H1 (cell line): ENCODE measurements at regions not wholly inside any gene's neighbourhood (a gene's known extent, or its start where the extent isn't known, plus 50 kb on each side); places are given as distances from the start of the nearest gene placed in this dataset.

Experiments used
- CTCF ChIA-PET: fragments of 300-600 bp; sonication (Branson Sonifier 250); formaldehyde crosslinking; loops from one replicate; lab custom pipeline; 2021; ENCODE audit not compliant: partially characterized antibody; lab: Charles Lee
- POLR2A ChIA-PET: fragments of 300-600 bp; sonication (Branson Sonifier 250); formaldehyde crosslinking; loops from one replicate; lab custom pipeline; 2021; ENCODE audit warnings: inconsistent platforms; ENCODE audit not compliant: partially characterized antibody; lab: Charles Lee
- DNase-seq, 2 experiments: peaks; one replicate each; pipeline versions ENCODE4 v3.0.0 to v3.0.0-alpha.2; 2010 to 2022; ENCODE audit warnings: low spot score in 2 of 2, low read depth in 1 of 2, mixed read lengths in 1 of 2
- FAIRE-seq: peaks from 2 replicates; lab custom pipeline; 2011; peaks lifted over from hg19 to GRCh38; lab: Jason Lieb, UNC
- H2AFZ ChIP-seq: 2 replicates; pipeline ENCODE4 v1.8.1; 2012; ENCODE audit warnings: low read length, inconsistent platforms
- H2AK5ac ChIP-seq: 2 replicates; pipeline ENCODE4 v1.6.1; 2013; ENCODE audit warnings: low read depth, low read length
- H2BK120ac ChIP-seq: replicated peaks from 2 replicates; pipeline ENCODE3; 2013; ENCODE audit warnings: low read depth, low read length, inconsistent platforms
- H2BK12ac ChIP-seq: 2 replicates; pipeline ENCODE4 v1.6.1; 2013; ENCODE audit warnings: low read depth, low read length
- H2BK15ac ChIP-seq: 2 replicates; pipeline ENCODE4 v1.6.1; 2013; ENCODE audit warnings: low read length
- H2BK20ac ChIP-seq: 2 replicates; pipeline ENCODE4 v1.6.1; 2013; ENCODE audit warnings: low read length
- H2BK5ac ChIP-seq: 2 replicates; pipeline ENCODE4 v1.6.1; 2013; ENCODE audit warnings: low read depth, low read length
- H3K14ac ChIP-seq: 2 replicates; pipeline ENCODE4 v1.6.1; 2013; ENCODE audit warnings: inconsistent platforms; ENCODE audit not compliant: insufficient read length
- H3K18ac ChIP-seq: 2 replicates; pipeline ENCODE4 v1.6.1; 2013; ENCODE audit warnings: low read length; ENCODE audit errors: extremely low read depth
- H3K23ac ChIP-seq: 2 replicates; pipeline ENCODE4 v1.6.1; 2013; ENCODE audit warnings: inconsistent platforms; ENCODE audit not compliant: insufficient read length
- H3K23me2 ChIP-seq: 2 replicates; pipeline ENCODE4 v1.6.1; 2013; ENCODE audit warnings: low read depth, low read length
- H3K27ac ChIP-seq: 2 replicates; pipeline ENCODE4 v1.6.1; 2011; ENCODE audit warnings: low read depth, low read length, inconsistent platforms
- H3K27me3 ChIP-seq, 4 experiments: replicated peaks in 1 of 4; 1 replicate in 1 of 4; 2 replicates in 3 of 4; pipeline versions ENCODE4 v1.6.1 to v1.8.1; 2011 to 2013; ENCODE audit warnings: low read length in 3 of 4, mild to moderate bottlenecking in 3 of 4, inconsistent platforms in 2 of 4, mixed read lengths in 2 of 4, moderate library complexity in 1 of 4; ENCODE audit not compliant: control insufficient read depth in 3 of 4, insufficient read depth in 3 of 4; ENCODE audit errors: extremely low read depth in 1 of 4
- H3K36me3 ChIP-seq, 4 experiments: 2 replicates each; pipeline versions ENCODE4 v1.6.1 to v1.8.1; 2011 to 2013; ENCODE audit warnings: mild to moderate bottlenecking in 4 of 4, low read length in 3 of 4, moderate library complexity in 2 of 4, control low read depth in 1 of 4, inconsistent platforms in 1 of 4; ENCODE audit not compliant: insufficient read depth in 4 of 4, control insufficient read depth in 2 of 4
- H3K4ac ChIP-seq: replicated peaks from 2 replicates; pipeline ENCODE3; 2013; ENCODE audit warnings: low read length, low read depth, mixed read lengths, inconsistent platforms; ENCODE audit not compliant: insufficient read length
- H3K4me1 ChIP-seq, 4 experiments: replicated peaks in 1 of 4; 1 replicate in 1 of 4; 2 replicates in 3 of 4; pipeline versions ENCODE4 v1.6.1 to v1.8.1; 2011 to 2013; ENCODE audit warnings: low read length in 3 of 4, inconsistent platforms in 2 of 4, mixed read lengths in 1 of 4; ENCODE audit not compliant: insufficient read depth in 4 of 4, control insufficient read depth in 3 of 4
- H3K4me2 ChIP-seq, 2 experiments: 2 replicates each; pipeline versions ENCODE4 v1.6.1 to v1.8.1; 2011 to 2013; ENCODE audit warnings: low read depth in 2 of 2, low read length in 2 of 2, control low read depth in 1 of 2, inconsistent platforms in 1 of 2, mild to moderate bottlenecking in 1 of 2; ENCODE audit not compliant: insufficient read depth in 1 of 2
- H3K4me3 ChIP-seq, 4 experiments: fragments of 200-600, 300-600 bp in 1 of 4; sonication (generic), shearing (Covaris generic), sonication (Bioruptor Twin) in 1 of 4; 2 replicates each; pipeline versions ENCODE4 v1.5.1 to v1.8.1; 2011 to 2016; ENCODE audit warnings: low read length in 4 of 4, low read depth in 3 of 4, control low read depth in 2 of 4, inconsistent platforms in 2 of 4, mild to moderate bottlenecking in 2 of 4, mixed read lengths in 1 of 4, moderate library complexity in 1 of 4; ENCODE audit not compliant: insufficient read depth in 2 of 4; ENCODE audit errors: extremely low read depth in 1 of 4
- H3K56ac ChIP-seq: replicated peaks from 2 replicates; pipeline ENCODE3; 2013; ENCODE audit warnings: low read depth, mild to moderate bottlenecking, mixed read lengths, low read length, inconsistent platforms; ENCODE audit not compliant: insufficient read length
- H3K79me1 ChIP-seq: 2 replicates; pipeline ENCODE4 v1.6.1; 2013; ENCODE audit warnings: low read depth, low read length, control low read depth
- H3K79me2 ChIP-seq, 2 experiments: 2 replicates each; pipeline versions ENCODE4 v1.6.1 to v1.8.1; 2012 to 2013; ENCODE audit warnings: low read length in 2 of 2, mild to moderate bottlenecking in 2 of 2, inconsistent platforms in 1 of 2; ENCODE audit not compliant: insufficient read depth in 2 of 2, control insufficient read depth in 1 of 2
- H3K9ac ChIP-seq, 4 experiments: replicated peaks in 1 of 4; 1 replicate in 1 of 4; 2 replicates in 3 of 4; pipeline versions ENCODE4 v1.6.1 to v1.8.1; 2011 to 2013; ENCODE audit warnings: low read depth in 3 of 4, low read length in 3 of 4, control low read depth in 2 of 4, mild to moderate bottlenecking in 2 of 4, moderate library complexity in 2 of 4, inconsistent platforms in 1 of 4; ENCODE audit errors: extremely low read depth in 1 of 4
- H3K9me3 ChIP-seq, 2 experiments: 2 replicates each; pipeline versions ENCODE4 v1.6.1 to v1.8.1; 2012 to 2013; ENCODE audit warnings: mild to moderate bottlenecking in 2 of 2, moderate library complexity in 2 of 2, control low read depth in 1 of 2, inconsistent platforms in 1 of 2, low read depth in 1 of 2, low read length in 1 of 2, mixed read lengths in 1 of 2; ENCODE audit not compliant: insufficient read depth in 2 of 2
- H4K20me1 ChIP-seq, 2 experiments: replicated peaks in 1 of 2; 2 replicates each; pipeline versions ENCODE3 to v1.8.1; 2011 to 2013; ENCODE audit warnings: inconsistent platforms in 2 of 2, low read length in 2 of 2, mild to moderate bottlenecking in 1 of 2; ENCODE audit not compliant: insufficient read depth in 2 of 2, control insufficient read depth in 1 of 2
- H4K5ac ChIP-seq: 2 replicates; pipeline ENCODE4 v1.6.1; 2013; ENCODE audit warnings: low read length, low read depth, mixed read lengths, inconsistent platforms; ENCODE audit not compliant: insufficient read length
- H4K8ac ChIP-seq: 2 replicates; pipeline ENCODE4 v1.8.0; 2013; ENCODE audit warnings: mild to moderate bottlenecking, moderate library complexity, low read length, inconsistent platforms; ENCODE audit not compliant: insufficient read depth; ENCODE audit errors: extremely low read depth
- H4K91ac ChIP-seq: replicated peaks from 2 replicates; pipeline ENCODE3; 2013; ENCODE audit warnings: low read length, mixed read lengths, inconsistent platforms; ENCODE audit not compliant: insufficient read length
- CEBPB ChIP-seq: IDR thresholded peaks from 2 replicates; pipeline ENCODE4 v1.6.1; 2012; ENCODE audit warnings: low read depth, low read length
- CREB1 ChIP-seq: IDR thresholded peaks from 2 replicates; pipeline ENCODE4 v1.6.1; 2012; ENCODE audit warnings: inconsistent platforms
- EZH2 ChIP-seq: fragments of 200-600 bp; sonication (generic); IDR thresholded peaks from 2 replicates; pipeline ENCODE4 v1.7.1; 2012; ENCODE audit warnings: low read depth, mild to moderate bottlenecking, moderate library complexity, low read length, inconsistent platforms; ENCODE audit not compliant: severe bottlenecking
- FOSL1 ChIP-seq: IDR thresholded peaks from 2 replicates; pipeline ENCODE4 v1.6.1; 2011; ENCODE audit warnings: mild to moderate bottlenecking, low read depth, low read length, moderate library complexity; ENCODE audit not compliant: insufficient read depth
- GTF2F1 ChIP-seq: IDR thresholded peaks from 2 replicates; pipeline ENCODE4 v1.6.1; 2012; ENCODE audit warnings: low read depth, low read length, improper control_type of control experiment, borderline replicate concordance
- HDAC2 ChIP-seq, 2 experiments: fragments of 300-600 bp in 1 of 2; sonication (generic) in 1 of 2; IDR thresholded peaks; 2 replicates each; pipeline ENCODE4 v1.6.1; 2011 to 2012; ENCODE audit warnings: low read depth in 2 of 2, low read length in 2 of 2, mild to moderate bottlenecking in 2 of 2, moderate library complexity in 2 of 2, borderline replicate concordance in 1 of 2, inconsistent platforms in 1 of 2
- JUN ChIP-seq: IDR thresholded peaks from 2 replicates; pipeline ENCODE4 v1.6.1; 2011; ENCODE audit warnings: low read depth, mild to moderate bottlenecking, improper control_type of control experiment, low read length
- NRF1 ChIP-seq: IDR thresholded peaks from 2 replicates; pipeline ENCODE4 v1.6.1; 2011; ENCODE audit warnings: mild to moderate bottlenecking, low read depth, low read length, improper control_type of control experiment
- PHF8 ChIP-seq: fragments of 200-600 bp; sonication (generic); conservative IDR thresholded peaks from 2 replicates; pipeline ENCODE4 v1.7.1; 2012; ENCODE audit warnings: low read depth, mild to moderate bottlenecking, inconsistent platforms, low read length, moderate library complexity
- POLR2AphosphoS5 ChIP-seq: IDR thresholded peaks from 2 replicates; pipeline ENCODE4 v1.6.1; 2011; ENCODE audit warnings: low read depth, low read length
- RBBP5 ChIP-seq: IDR thresholded peaks from 2 replicates; pipeline ENCODE4 v1.7.1; 2012; ENCODE audit warnings: low read depth, mild to moderate bottlenecking, inconsistent platforms, low read length, moderate library complexity, borderline replicate concordance
- RFX5 ChIP-seq: IDR thresholded peaks from 2 replicates; pipeline ENCODE4 v1.6.1; 2011; ENCODE audit warnings: low read depth, low read length, improper control_type of control experiment, borderline replicate concordance
- SP4 ChIP-seq: IDR thresholded peaks from 2 replicates; pipeline ENCODE4 v1.6.1; 2012; ENCODE audit warnings: low read length, inconsistent platforms
- YY1 ChIP-seq: IDR thresholded peaks from 2 replicates; pipeline ENCODE4 v1.6.1; 2011; ENCODE audit warnings: low read depth, mild to moderate bottlenecking, low read length
- WGBS, 2 experiments: shearing (Covaris generic) in 1 of 2; methylation state at CpG; one replicate each; pipeline versions ENCODE4 v1.1.6 to v1.1.7; 2013 to 2015; ENCODE audit warnings: low lambda C conversion rate in 2 of 2, mixed read lengths in 2 of 2, inconsistent platforms in 1 of 2, low coverage in 1 of 2, missing lambda C conversion rate in 1 of 2; ENCODE audit not compliant: insufficient replicate concordance in 2 of 2, insufficient coverage in 1 of 2, insufficient read length in 1 of 2; ENCODE audit errors: extremely low coverage in 1 of 2, missing lambda C conversion rate in 1 of 2; 5-methylcytosine and 5-hydroxymethylcytosine counted together

DNA sequence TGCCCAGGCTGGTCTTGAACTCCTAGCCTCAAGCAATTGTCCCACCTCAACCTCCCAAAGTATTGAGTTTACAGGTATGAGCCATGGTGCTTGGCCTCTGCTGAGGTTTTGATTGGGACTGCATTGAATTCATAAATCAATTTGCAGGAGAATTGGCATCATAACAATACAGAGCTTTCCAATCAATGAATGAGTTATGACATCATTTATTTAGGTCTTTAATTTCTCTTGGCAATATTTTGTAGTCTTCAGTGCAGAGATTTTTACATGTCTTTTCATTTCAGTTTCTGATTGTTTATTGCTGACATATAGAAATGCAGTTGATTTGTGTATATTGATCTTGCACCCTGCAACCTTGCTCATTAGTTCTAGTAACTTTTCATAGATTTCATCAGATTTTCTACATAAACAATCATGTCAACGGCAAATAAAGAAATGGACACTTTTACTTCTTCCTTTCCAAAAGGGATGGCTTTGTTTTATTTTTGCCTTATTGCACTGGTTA is 119.9 kb downstream of the TFCP2L1 start:
- Histone ChIP-seq H3K9me3 (peaks cover 0 to 5% of the 10 kb centered on the region in 2 experiments; a peak in 2 of 4 replicates), H4K20me1 (no peaks in the 10 kb centered on the region), H3K9ac (no peak overlapping the region), H2AK5ac (no peak overlapping the region), H3K23ac (no peak overlapping the region), H2BK120ac (no peak overlapping the region), H3K56ac (no peak overlapping the region), H3K14ac (no peak overlapping the region), H4K91ac (no peak overlapping the region), H2BK15ac (no peak overlapping the region), H2BK12ac (no peak overlapping the region), H4K8ac (no peak overlapping the region), H3K4me1 (no peaks in the 10 kb centered on the region), H3K4me3 (no peak overlapping the region), H3K27ac (no peak overlapping the region), H3K18ac (no peak overlapping the region), H2AFZ (no peak overlapping the region), H3K36me3 (no peaks in the 10 kb centered on the region), H3K27me3 (no peaks in the 10 kb centered on the region), H2BK20ac (no peak overlapping the region), H3K4me2 (no peak overlapping the region), H3K79me1 (no peaks in the 10 kb centered on the region), H3K4ac (no peak overlapping the region), H4K5ac (no peak overlapping the region), H3K23me2 (0 out of 2 replicates have a peak, but pooled peaks cover 2% of the 10 kb centered on the region), H2BK5ac (no peak overlapping the region), H3K79me2 (no peaks in the 10 kb centered on the region)
- ChIA-PET POLR2A (no interaction called here), CTCF (interaction anchor here (0.6 kb wide), 1 partner anchor 98 kb away, joined by 4 read pairs; no protein-coding TSS in a partner anchor)
- DNase-seq, result no peak
- WGBS, 2 experiments, result 95% methylated on average over 1 of the region's 1 CpG; no CpG with 5 or more reads in 1 of the 2 experiments
- FAIRE-seq, result no peak
- TF ChIP-seq YY1 (no peak), PHF8 (no peak), NRF1 (no peak), EZH2 (no peak), CEBPB (no peak), RBBP5 (no peak), HDAC2 (IDR thresholded peaks at IDR 0.05; ENCODE audit: borderline replicate concordance in 1 of 2, low read depth in 2 of 2, low read length in 2 of 2) (no peak), POLR2AphosphoS5 (no peak), GTF2F1 (no peak), FOSL1 (no peak), SP4 (no peak), RFX5 (no peak), CREB1 (no peak), JUN (no peak)
